Activated CD8-positive, alpha-beta memory T cell treated with anti-CD3 and anti-CD28 coated beads for 36 hours (primary cell): ENCODE measurements at regions not wholly inside any gene's neighbourhood (a gene's known extent, or its start where the extent isn't known, plus 50 kb on each side); places are given as distances from the start of the nearest gene placed in this dataset.

Source experiments
- CTCF ChIA-PET: fragments of 350-600 bp; sonication (Branson Sonifier 250); formaldehyde crosslinking; loops from one replicate; lab custom pipeline; 2021; ENCODE audit warnings: antibody characterized with exemption; lab: Charles Lee
- POLR2A ChIA-PET: fragments of 350-600 bp; sonication (Branson Sonifier 250); formaldehyde crosslinking; loops from one replicate; lab custom pipeline; 2021; ENCODE audit warnings: antibody characterized with exemption; lab: Charles Lee

GRCh38 chr13:39224671-39225240 is 186.5 kb downstream of the NHLRC3 start:
- ChIA-PET POLR2A (no interaction called here), CTCF (no interaction called here)

GRCh38 chr13:39225860-39226259 is 187.6 kb downstream of the NHLRC3 start:
- ChIA-PET POLR2A (no interaction called here), CTCF (no interaction called here)

GRCh38 chr13:39226359-39226758 is 188.1 kb downstream of the NHLRC3 start:
- CTCF ChIA-PET = no interaction called here
- POLR2A ChIA-PET = no interaction called here

- ChIA-PET POLR2A (no interaction called here), CTCF (no interaction called here)
These were observed 194.2 kb downstream of the NHLRC3 start for GRCh38 chr13:39232401-39232980.

- CTCF ChIA-PET = no interaction called here
- POLR2A ChIA-PET = no interaction called here
These were observed 194.7 kb downstream of the NHLRC3 start for GRCh38 chr13:39232999-39233398.

- POLR2A ChIA-PET = no interaction called here
- CTCF ChIA-PET = no interaction called here
These were observed 195.3 kb downstream of the NHLRC3 start for GRCh38 chr13:39233519-39233918.

GRCh38 chr13:39244561-39245230 is 206.4 kb downstream of the NHLRC3 start:
- POLR2A ChIA-PET = no interaction called here

GRCh38 chr13:39245688-39246087 is 207.4 kb downstream of the NHLRC3 start:
- POLR2A ChIA-PET = no interaction called here
- CTCF ChIA-PET = no interaction called here

More at GRCh38 chr13:39244561-39245230, 206.4 kb downstream of the NHLRC3 start:
- CTCF ChIA-PET = no interaction called here

GRCh38 chr13:39249982-39250381 is 211.7 kb downstream of the NHLRC3 start:
- CTCF ChIA-PET = no interaction called here

GRCh38 chr13:39250440-39250839 is 212.2 kb downstream of the NHLRC3 start:
- ChIA-PET CTCF (no interaction called here), POLR2A (no interaction called here)

More at GRCh38 chr13:39249982-39250381, 211.7 kb downstream of the NHLRC3 start:
- POLR2A ChIA-PET = no interaction called here

GRCh38 chr13:39251340-39251739 is 213.1 kb downstream of the NHLRC3 start:
- CTCF ChIA-PET = no interaction called here
- POLR2A ChIA-PET = no interaction called here

GRCh38 chr13:39253774-39254173 is 215.5 kb downstream of the NHLRC3 start:
- ChIA-PET CTCF (interaction anchor here (1.0 kb wide), 1 partner anchor 17 kb away, joined by 3 read pairs; no protein-coding TSS in a partner anchor), POLR2A (no interaction called here)

GRCh38 chr13:39254601-39255000 is 216.3 kb downstream of the NHLRC3 start:
- POLR2A ChIA-PET = no interaction called here

GRCh38 chr13:39257642-39258041 is 219.4 kb downstream of the NHLRC3 start:
- ChIA-PET POLR2A (no interaction called here), CTCF (no interaction called here)

More at GRCh38 chr13:39254601-39255000, 216.3 kb downstream of the NHLRC3 start:
- CTCF ChIA-PET = no interaction called here

- ChIA-PET POLR2A (no interaction called here), CTCF (no interaction called here)
These were observed 221.3 kb downstream of the NHLRC3 start for GRCh38 chr13:39259371-39260140.

GRCh38 chr13:39263033-39263432 is 224.8 kb downstream of the NHLRC3 start:
- ChIA-PET POLR2A (no interaction called here), CTCF (no interaction called here)

- ChIA-PET POLR2A (no interaction called here), CTCF (no interaction called here)
These were observed 225.3 kb downstream of the NHLRC3 start for GRCh38 chr13:39263531-39263930.

GRCh38 chr13:39266426-39266825 is 228.2 kb downstream of the NHLRC3 start:
- POLR2A ChIA-PET = no interaction called here
- CTCF ChIA-PET = no interaction called here

- ChIA-PET POLR2A (no interaction called here), CTCF (interaction anchor here (1.1 kb wide), 1 partner anchor 348 kb away, joined by 3 read pairs; no protein-coding TSS in a partner anchor)
These were observed 230.1 kb downstream of the NHLRC3 start for GRCh38 chr13:39268398-39268797.

GRCh38 chr13:39269004-39269403 is 230.7 kb downstream of the NHLRC3 start:
- ChIA-PET POLR2A (no interaction called here), CTCF (no interaction called here)
